Fibroblast of skin of left biceps (primary cell): ENCODE measurements at regions not wholly inside any gene's neighbourhood (a gene's known extent, or its start where the extent isn't known, plus 50 kb on each side); places are given as distances from the start of the nearest gene placed in this dataset.

Experiments used
- DNase-seq, 2 experiments: peaks; one replicate each; pipeline ENCODE4 v3.0.0-alpha.2; 2013; ENCODE audit warnings: low read depth in 2 of 2

DNA sequence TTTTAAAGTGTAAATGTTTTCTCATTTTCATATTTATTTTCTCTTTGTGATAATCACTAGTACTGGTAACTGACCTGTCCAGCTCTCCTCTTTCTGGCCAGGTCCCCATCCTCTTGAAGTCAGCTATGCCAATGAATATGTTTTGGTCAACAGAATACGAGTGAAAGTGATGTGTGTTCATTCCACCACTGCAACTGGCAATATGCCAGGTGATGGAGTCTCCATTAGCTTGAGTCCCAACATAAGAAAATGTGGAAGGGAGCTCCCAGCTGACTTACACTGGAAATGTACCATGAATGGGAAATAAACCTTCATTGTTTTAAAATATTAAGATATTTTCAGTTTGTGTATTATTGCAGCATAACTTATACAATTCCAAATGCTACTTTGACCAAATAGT is 75.8 kb downstream of the CCDC34 start:
- DNase-seq = no peak

DNA sequence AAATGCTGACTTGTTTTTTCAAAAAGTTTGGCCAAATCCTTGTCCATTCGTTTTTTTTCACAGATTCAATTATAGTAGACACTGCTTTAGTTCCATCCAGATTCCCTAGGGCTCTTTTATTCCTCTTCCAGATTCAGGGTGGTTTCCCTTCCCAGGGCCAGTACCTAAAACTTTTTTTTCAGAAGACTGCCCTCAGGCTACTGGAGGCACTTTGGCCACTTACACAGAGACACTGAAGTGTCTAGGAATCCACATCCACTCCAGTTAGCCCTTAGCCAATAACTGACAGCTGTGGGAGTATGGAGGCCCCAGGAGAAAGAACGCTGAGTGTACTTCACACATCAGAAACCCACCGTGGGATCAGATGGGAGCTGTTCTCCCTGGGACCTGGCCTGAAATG is 77.3 kb downstream of the CCDC34 start:
- no peak for DNase-seq

DNA sequence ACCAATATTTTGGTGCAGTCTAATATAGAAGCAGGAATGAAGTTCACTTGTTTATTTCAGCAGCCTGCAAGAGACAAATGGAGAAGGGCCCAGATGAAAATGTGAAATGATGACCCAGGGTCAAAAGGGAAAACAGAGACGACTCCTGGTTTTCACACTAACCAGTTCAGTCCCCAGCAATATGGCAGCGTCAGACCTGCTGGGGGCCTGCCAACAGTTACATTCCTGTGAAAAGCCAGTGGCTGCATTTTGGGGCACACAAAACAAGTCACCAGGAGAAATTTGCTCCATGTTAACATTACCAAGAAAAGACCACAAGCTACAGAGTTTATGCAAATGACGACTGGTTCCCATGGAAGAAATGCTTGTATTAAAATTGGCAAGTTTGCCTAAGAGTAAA is 80.2 kb downstream of the CCDC34 start:
- no peak for DNase-seq

DNA sequence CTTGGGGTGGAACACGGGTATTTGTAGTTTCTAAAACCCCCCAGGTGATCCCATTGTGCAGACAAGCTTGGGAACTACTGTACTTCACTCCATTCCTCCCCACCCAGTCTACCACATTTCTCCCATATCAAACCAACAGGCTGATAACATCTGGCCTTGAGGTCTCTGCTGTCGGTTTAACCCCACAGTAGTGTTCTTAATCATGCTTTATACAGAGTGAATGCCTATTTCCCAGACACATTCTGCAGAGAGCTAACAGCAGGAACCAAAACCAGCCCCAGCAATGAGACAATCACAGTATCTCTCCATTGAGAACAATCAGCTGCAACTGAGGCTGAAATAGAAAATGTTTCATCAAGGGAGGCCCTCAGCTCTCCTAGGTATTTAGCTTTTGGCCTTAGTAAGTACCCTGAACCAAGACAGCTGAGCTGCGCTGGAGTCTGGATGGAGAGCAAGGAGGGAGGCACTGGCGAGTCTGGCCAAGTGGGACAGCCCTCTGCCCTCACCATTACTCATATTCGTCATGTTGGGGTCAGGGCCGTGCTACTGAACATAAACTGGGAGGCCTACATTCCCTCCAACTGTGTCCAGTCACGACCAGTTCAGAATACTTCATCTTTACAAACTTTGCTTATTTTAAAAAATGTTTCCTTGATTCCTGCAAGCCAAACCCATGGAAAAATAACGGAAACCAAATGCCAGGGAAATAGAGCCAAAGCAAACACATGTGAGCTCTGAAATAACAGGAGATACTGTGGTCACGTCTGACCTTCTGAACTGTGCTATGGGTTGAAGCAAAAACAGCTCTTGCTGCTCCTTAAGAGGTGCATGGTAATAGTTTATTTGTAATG is 81.0 kb downstream of the CCDC34 start:
- peak; percentile 71 to 73 for DNase-seq

DNA sequence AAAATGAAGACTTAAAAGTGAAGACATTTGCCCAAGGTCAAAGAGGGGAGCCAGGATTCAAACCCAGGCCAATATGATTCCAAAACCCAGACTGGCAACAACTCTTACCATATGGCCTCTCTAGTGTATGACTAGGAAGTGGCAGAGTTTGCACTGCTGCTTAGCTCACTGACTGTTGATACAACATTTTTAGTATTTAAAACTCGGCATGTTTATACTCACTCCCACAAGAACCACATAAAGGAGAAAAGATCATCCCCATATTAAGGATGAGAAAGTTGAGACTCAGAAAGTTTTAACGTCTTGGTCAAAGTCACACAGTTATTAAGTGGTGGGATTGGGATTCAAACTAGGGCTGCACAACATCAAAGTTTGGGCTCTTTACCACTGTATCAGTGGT is 81.7 kb downstream of the CCDC34 start:
- DNase-seq = no peak

DNA sequence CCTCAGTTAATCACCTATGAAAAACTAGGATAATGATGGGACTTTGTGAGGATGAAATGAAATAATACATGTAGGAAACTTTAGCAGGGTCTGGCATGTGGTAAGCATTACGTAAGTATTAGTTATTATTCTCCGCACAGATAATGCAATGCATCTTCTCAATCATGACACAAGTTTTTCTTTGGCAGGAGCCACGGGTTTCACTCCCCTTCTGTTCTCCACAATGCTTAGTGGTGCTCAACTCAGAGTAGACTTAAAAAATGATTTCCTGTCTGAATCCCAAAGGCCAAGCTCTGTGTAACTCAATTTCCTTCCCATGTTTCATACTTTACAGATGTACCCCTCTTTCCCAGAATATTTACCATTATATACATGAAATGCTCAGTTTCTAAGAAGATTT is 82.9 kb downstream of the CCDC34 start:
- peak; percentile 64 to 68 for DNase-seq

DNA sequence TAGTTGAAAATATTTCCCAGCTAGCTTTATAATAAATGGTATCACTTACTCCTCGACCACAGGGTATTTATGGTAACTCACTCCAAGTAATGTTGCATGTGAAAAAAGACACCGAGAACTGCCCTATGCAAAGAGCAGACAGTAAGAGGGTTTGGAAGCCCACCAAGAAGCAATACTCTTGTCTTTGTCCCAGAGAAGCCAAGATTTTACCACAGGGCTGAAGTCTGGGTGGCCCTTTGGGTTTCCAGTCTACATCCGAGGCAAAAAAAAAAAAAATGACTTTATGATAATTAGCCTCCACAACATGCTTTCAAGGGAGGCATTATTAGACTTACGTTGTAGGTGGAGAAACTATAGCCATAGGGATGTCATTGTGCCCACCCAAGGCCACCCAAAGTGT is 83.6 kb downstream of the CCDC34 start:
- no peak for DNase-seq

DNA sequence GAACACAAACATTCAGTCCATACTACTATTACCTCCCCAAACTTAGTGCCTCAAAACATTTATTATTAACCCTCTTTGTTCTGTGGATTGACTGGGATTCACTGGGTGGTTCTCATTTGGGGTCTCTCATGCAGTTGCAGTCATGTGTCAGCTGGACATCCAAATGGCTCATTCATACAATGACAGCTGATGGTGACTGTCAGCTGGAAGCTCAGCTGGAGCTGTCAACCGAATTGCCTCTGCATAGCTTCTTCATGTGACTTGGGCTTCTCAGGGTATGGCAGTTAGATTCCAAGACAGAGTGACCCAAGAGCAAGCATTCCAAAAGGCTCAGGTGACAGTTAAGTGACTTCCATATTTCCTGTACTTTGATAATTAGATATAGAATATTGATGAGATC is 85.2 kb downstream of the CCDC34 start:
- DNase-seq = no peak

DNA sequence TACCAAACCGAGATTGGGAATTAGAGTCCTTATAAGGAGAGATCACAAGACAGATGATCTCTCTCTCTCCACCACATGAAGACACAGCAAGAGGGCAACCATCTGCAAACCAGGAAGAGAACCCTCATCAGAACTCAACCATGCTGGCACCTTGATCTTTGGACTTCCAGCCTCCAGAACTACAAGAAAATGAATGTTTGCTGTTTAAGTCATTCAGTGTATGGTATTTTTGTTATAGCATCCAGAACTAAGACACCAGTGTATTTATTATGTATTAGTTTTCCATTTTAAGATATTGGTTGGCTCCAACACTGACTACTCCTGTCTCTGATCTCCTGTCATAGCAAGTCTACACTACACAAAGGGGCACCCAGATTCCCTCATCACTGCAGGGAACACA is 86.9 kb downstream of the CCDC34 start:
- no peak for DNase-seq

DNA sequence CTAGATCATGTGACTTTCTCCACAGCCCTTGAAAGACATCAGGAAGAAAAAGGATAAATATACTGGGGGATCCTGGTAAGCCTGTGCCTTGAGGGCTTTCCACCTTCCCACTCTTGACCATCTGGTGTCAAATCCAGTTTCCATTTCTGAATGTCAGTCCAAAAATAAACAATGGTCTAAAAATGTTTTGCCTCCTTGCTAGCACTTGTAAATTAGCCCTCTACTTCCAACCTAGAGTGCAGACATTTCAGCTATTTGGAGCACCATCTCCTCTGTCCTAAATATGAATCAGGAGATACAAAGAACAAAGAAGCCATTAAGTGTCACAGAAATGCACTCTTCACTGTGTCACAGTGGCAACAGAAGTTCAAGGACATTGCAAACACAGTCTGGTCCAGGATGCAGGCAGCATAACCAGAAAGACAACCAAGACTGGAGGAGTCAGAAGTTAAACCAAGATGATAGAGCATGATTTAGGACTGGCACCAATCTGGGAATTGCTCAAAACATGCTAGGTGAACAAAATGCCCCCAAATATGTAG is 88.1 kb downstream of the CCDC34 start:
- no peak for DNase-seq

DNA sequence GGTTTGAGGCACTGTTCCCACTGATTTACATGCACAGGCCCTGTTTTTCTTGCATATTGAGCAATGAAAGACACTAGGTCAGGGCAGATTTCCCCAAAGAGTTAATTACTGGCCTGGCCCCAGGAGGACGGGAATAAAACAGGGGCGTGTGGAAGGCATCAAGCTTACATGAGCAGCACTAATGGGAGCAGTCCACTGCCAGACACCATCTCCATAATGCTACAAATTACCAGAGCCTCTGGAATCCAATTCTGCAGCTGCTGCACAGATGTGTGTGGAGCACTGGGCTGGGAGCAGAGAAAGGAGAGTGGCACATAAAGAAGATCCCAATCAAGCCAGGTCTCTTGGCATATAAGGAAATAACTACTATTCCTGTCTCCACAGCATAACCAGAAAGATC is 96.9 kb downstream of the CCDC34 start:
- DNase-seq = no peak

DNA sequence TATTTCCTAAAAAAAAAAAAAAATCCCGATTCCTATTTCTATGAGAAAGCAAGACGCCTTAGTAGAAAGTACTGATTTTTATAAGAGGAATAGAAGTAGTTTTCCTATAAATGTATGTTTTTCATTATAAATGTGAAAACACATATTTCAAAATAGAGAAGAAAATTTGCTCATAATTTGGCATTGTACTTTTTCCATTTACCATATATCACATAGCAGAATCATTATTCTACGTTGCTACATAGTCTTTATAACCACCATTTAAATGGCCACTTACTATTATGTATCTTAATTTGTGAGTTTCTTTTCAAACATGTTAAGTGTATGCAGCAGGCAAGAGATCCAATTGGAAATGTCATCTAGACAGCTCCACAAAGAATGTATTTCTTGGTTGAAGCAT is 99.0 kb downstream of the CCDC34 start:
- DNase-seq = no peak

DNA sequence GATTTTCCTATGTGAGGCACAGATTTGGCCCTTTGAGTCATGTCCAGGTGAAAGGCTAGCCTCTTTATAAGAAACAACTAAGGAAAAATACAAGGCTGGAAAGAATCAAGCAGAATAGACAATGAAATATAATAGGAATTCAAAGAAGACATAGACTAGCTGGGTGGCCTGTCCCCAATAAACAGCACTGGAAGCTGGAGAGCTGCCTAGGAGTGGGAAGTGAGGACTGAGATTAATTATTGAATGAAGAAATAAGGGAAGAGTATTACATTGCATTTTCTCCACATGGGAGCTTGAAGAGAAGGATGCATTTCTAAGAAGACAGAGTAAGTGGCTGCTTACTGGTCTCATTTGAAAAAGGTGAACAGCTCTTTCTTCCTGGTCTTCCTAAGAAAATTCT is 100.0 kb downstream of the CCDC34 start:
- DNase-seq = peak; percentile 60 to 74

DNA sequence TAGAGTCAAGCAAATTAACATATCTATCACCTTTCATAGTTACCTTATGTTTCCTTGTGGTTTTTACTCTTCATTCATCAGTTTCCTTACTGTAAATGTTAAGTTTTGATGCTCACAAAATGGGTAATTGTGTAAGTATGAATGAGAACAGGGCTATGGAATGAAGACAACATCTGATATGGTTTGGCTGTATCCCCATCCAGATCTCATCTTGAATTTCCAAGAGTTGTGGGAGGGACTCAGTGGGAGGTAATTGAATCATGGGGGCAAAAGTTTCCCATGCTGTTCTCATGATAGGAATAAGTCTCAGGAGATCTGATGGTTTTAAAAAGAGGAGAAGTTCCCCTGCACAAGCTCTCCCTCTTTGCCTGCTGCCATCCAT is 107.6 kb downstream of the CCDC34 start:
- DNase-seq = peak; percentile 96

DNA sequence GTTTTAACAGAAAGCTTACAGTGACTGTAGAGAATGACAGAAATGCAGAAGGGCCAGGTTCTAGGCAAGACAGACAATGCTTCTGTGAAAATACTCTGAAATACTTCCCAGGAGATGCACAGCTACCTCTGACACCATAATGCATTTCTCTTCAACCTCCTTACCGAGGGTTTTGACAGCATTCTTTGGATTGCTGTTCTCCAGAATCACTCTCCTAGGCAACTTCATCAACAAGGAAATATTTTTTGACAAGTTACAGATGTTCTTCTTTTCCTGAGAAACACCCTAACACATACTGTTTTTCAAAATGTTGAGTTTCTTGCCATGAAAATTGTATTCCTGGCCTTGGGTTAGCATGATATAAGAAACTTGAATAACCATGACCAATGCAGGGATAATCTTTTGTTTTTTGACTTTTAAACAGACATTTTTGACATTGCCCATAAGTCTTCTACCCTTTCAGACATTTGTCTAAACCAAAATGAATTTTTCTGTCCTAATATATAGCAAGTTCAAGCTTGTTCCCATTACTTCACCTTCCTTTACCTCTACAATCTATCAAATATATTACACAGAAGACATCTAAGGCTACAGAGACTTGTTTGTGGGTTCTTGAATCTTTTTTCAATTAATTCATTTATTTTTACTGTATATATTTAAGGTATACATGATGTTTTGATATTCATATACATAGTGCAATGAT is 108.1 kb downstream of the CCDC34 start:
- DNase-seq = peak; percentile 89 to 92

DNA sequence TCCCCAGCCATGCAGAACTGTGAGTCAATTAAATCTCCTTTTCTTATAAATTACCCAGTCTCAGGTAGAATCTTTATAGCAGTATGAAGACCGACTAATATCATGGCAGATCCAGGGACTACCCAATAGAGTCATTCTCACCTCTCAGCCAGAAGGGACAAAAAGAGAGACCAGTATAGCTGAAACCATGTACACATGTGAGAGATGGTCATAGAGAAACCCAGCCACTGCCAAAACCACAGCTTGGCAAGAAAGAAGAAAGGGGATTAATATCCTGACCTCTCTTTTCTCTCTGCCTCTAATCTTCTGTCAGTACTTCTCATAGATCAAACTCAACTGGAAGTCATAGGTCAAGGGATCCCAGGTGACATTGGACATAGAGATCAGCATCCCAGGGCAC is 109.8 kb downstream of the CCDC34 start:
- DNase-seq = no peak

DNA sequence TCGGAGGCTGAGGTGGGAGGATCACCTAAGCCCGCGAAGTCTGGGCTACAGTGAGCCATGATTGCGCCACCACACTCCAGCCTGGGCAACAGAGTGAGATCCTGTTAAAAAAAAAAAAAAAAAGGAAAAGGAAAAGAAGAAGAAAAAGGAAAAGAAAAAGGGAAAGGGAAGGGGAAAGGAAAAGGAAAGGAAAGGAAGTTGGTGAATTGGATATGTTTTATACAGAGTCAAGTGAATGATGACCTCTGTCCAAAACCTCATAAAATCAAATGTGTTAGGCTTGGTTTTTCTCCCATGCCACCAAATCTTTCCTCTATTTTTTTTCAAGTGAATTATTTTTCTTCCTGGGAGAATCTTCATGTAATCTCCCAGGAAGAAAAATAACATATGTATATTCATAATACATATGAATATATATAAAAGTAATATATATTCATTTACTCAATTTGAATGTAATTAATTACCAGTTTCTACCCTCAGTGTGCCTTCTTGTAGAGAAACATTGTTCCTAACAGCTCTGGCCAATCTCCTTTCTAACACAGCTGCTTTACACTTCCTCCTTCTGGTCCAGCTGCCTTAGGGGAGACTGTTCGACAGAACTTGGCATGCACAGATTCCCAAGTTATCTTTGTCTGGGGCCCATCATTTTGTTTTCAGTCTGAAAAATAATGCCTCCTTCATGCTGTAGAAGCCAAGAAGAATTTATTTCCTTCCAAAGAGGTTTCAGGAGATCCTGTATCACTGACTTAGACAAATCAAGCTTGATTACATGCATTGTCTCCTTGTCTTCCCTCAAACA is 111.9 kb downstream of the CCDC34 start:
- DNase-seq = no peak

DNA sequence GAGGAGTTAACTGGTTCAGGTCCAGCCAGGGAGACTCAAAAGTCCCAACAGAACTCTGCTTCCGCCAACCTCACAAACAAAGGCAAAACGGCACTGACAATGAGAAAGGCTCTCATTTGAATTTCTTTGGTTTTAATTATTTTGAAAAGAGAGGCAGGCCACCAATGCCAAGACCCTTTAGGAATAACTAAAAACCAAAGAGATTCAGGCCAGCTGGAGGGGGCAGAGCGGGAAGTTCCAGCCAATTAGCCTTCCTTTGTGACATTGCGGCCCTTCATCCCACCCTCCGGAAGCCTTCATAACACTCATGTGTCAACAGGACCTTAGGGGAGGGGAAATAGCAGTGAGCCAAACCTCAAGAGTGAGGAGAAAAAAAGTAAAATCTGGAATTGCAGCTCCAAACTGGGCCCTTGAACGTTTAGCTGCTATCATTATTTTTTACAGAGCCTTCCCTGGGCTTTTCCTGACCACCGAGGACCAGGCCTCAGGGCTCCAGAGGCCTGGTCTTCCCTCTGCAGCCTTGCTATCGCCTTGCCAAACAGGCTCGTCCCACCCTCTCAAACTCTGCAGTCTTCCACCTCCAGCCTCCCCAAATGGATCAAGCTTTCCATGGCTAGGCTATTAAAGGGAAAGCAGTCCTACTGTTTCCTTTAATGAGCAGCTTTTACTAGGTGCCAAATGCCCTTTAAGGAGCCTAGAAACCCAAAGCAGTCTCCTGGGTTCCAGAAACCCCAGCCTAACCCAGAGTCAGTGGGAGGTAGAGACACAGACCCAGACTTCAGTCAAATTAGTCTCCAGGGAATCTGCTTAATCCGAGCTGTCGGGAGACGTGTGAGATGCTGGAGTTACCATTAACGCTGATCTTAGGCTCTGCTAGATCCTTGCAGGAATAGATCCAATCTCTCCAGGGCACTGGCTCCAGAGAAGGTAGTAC is 114.2 kb downstream of the CCDC34 start:
- peak in 1 of 2 experiments; percentile 35 for DNase-seq

DNA sequence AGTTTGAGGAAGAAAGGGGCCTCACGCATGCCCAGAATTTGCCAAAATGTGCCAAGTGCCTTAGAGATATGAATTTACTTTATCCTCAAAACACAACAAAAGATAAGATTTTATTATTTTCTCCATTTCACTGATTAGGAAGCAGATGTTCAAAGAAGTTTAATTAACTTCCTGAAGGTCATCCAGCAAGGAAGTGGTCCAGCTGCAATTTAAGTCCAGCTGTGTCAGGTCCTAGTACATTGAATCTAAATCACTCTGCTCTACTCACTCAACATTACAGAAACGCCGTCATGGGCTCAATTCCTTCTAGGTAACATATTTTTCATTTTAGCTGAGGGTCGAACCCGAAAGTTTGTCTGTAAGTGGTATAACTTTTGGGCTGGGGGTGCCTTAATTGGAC is 115.4 kb downstream of the CCDC34 start:
- no peak for DNase-seq

DNA sequence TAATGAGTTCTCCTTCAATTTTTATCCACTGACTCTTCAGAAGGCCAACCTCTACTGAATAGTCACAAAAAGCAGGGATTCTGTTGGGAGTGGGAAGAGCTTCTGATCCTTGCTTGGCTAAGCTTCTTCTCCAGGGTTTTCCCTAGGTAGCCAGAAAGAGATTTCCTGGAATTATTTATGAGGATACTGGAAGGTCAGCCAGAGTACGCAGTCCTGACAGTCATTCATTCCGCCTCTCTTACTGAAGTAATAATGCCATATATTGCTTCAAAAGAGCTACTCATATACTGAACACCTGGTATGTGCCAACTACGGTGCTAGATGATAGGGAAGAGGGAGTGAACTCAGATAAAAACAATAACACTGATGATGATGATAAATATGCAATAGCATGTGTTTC is 116.1 kb downstream of the CCDC34 start:
- DNase-seq = no peak

DNA sequence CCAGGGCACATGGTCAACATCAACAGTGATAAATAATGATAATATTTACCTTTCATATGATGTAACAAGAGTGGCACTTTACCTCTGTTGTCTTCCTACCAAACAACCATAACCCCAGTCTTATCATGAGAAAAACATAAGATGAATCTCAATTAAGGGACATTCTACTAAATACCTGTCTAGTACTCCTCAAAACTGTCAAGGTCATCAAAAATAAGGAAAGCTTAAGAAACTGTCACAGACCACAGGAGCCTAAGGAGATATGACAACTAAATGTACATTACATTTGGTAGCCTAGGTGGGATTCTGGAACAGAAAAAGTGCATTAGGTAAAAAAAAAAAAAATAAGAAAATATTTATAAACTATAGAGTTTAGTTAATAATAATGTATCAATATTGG is 118.1 kb downstream of the CCDC34 start:
- DNase-seq = no peak
